ENCODE measurements at regions not wholly inside any gene's neighbourhood (a gene's known extent, or its start where the extent isn't known, plus 50 kb on each side); places are given as distances from the start of the nearest gene placed in this dataset.

GRCh38 chr14:38693423-38693822, 409.6 kb downstream of the SEC23A start:
- no peak for TF ChIP-seq ZNF274 (IDR thresholded peaks at IDR 0.05; ENCODE audit: low read depth, low read length)
- TF ChIP-seq YY1 (IDR thresholded peaks at IDR 0.05; ENCODE audit: insufficient read depth, insufficient read length) = no peak
